WTC11 (cell line): ENCODE measurements at regions not wholly inside any gene's neighbourhood (a gene's known extent, or its start where the extent isn't known, plus 50 kb on each side); places are given as distances from the start of the nearest gene placed in this dataset.

Source experiments
- CBFB ChIP-seq: sonication (generic); formaldehyde crosslinking; IDR thresholded peaks from 2 replicates; pipeline ENCODE4 v1.8.1; 2022; ENCODE audit warnings: mild to moderate bottlenecking, low read depth, missing genetic modification reagents
- CTCF ChIP-seq: fragments of 200-600 bp; IDR thresholded peaks from 2 replicates; pipeline ENCODE4 v1.8.0; 2022; ENCODE audit warnings: antibody characterized with exemption
- GTF2I ChIP-seq: fragments of 250-450 bp; sonication (Bioruptor Pico); conservative IDR thresholded peaks from 2 replicates; pipeline ENCODE4 v1.4.0; 2021; ENCODE audit warnings: mild to moderate bottlenecking
- MAX ChIP-seq: sonication (generic); formaldehyde crosslinking; IDR thresholded peaks from 2 replicates; pipeline ENCODE4 v1.8.0; 2022; ENCODE audit warnings: mild to moderate bottlenecking, missing genetic modification reagents
- NR2C2 ChIP-seq: sonication (generic); formaldehyde crosslinking; IDR thresholded peaks from 2 replicates; pipeline ENCODE4 v1.8.0; 2022; ENCODE audit warnings: mild to moderate bottlenecking, missing genetic modification reagents
- SMAD4 ChIP-seq: sonication (generic); formaldehyde crosslinking; IDR thresholded peaks from 2 replicates; pipeline ENCODE4 v1.8.0; 2022; ENCODE audit warnings: mild to moderate bottlenecking, missing genetic modification reagents
- TCF7 ChIP-seq: sonication (generic); formaldehyde crosslinking; IDR thresholded peaks from 2 replicates; pipeline ENCODE4 v1.8.0; 2022; ENCODE audit warnings: mild to moderate bottlenecking, low read depth, missing genetic modification reagents, moderate library complexity
- USF1 ChIP-seq: sonication (generic); formaldehyde crosslinking; IDR thresholded peaks from 2 replicates; pipeline ENCODE4 v1.8.0; 2022; ENCODE audit warnings: mild to moderate bottlenecking, missing genetic modification reagents
- ZNF263 ChIP-seq: sonication (generic); formaldehyde crosslinking; IDR thresholded peaks from 2 replicates; pipeline ENCODE4 v1.8.1; 2022; ENCODE audit warnings: low read depth, mild to moderate bottlenecking, moderate library complexity, missing genetic modification reagents
- ZNF281 ChIP-seq: sonication (generic); formaldehyde crosslinking; IDR thresholded peaks from 2 replicates; pipeline ENCODE4 v1.8.0; 2023; ENCODE audit warnings: mild to moderate bottlenecking, missing genetic modification reagents
- ZNF425 ChIP-seq: fragments of 250-450 bp; sonication (Bioruptor Pico); conservative IDR thresholded peaks from 2 replicates; pipeline ENCODE4 v1.9.0; 2021; ENCODE audit warnings: mild to moderate bottlenecking

- no peak for TF ChIP-seq NR2C2
- no peak for TF ChIP-seq USF1 (CRISPR knock-in tag)
- TF ChIP-seq MAX, result no peak
- TF ChIP-seq GTF2I (CRISPR knock-in tag), result no peak
- no peak for TF ChIP-seq CBFB (CRISPR knock-in tag)
- TF ChIP-seq SMAD4 (CRISPR knock-in tag), result no peak
- TF ChIP-seq ZNF281 (CRISPR knock-in tag), result no peak
- no peak for TF ChIP-seq CTCF
- no peak for TF ChIP-seq ZNF425 (CRISPR knock-in tag)
- TF ChIP-seq ZNF263, result no peak
- no peak for TF ChIP-seq TCF7 (CRISPR knock-in tag)
Observed at GRCh38 chr3:27792869-27793268, 70.7 kb upstream of the EOMES start.
